ENCODE measurements at regions not wholly inside any gene's neighbourhood (a gene's known extent, or its start where the extent isn't known, plus 50 kb on each side); places are given as distances from the start of the nearest gene placed in this dataset.

DNA sequence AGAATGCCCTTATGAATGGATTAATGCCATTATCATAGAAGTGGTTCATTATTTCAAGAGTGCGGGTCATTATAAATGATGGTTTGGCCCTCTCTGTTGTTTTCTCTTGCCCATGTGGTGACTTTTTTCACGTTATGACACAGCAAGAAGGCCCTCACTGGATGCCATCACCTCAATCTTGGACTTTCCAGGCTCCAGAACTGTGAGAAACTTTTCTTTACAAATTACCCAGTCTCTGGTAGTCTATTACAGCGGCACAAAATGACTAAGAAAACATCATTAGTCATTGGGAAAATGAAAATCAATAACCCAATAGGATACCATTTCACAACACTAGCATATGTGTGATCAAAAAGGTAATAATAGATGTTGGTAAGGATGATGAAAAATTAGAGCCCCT, 119.0 kb upstream of the LPP start:
- TF ChIP-seq, protein P1, sequence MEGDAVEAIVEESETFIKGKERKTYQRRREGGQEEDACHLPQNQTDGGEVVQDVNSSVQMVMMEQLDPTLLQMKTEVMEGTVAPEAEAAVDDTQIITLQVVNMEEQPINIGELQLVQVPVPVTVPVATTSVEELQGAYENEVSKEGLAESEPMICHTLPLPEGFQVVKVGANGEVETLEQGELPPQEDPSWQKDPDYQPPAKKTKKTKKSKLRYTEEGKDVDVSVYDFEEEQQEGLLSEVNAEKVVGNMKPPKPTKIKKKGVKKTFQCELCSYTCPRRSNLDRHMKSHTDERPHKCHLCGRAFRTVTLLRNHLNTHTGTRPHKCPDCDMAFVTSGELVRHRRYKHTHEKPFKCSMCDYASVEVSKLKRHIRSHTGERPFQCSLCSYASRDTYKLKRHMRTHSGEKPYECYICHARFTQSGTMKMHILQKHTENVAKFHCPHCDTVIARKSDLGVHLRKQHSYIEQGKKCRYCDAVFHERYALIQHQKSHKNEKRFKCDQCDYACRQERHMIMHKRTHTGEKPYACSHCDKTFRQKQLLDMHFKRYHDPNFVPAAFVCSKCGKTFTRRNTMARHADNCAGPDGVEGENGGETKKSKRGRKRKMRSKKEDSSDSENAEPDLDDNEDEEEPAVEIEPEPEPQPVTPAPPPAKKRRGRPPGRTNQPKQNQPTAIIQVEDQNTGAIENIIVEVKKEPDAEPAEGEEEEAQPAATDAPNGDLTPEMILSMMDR (conservative IDR thresholded peaks at IDR 0.05; ENCODE audit: low read depth, low read length) = no peak
- TF ChIP-seq POLR2A (IDR thresholded peaks at IDR 0.05; ENCODE audit: low read depth, low read length) = no peak
- TF ChIP-seq, protein P2, sequence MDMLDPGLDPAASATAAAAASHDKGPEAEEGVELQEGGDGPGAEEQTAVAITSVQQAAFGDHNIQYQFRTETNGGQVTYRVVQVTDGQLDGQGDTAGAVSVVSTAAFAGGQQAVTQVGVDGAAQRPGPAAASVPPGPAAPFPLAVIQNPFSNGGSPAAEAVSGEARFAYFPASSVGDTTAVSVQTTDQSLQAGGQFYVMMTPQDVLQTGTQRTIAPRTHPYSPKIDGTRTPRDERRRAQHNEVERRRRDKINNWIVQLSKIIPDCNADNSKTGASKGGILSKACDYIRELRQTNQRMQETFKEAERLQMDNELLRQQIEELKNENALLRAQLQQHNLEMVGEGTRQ (IDR thresholded peaks at IDR 0.05; ENCODE audit: low read depth, low read length) = no peak
- no peak for TF ChIP-seq SMC3 (IDR thresholded peaks at IDR 0.05; ENCODE audit: low read depth, low read length)
- TF ChIP-seq CEBPB (IDR thresholded peaks at IDR 0.05; ENCODE audit: low read depth, low read length) = no peak

Measured in IMR-90 (cell line).